IPS-18c (cell line): ENCODE measurements at regions not wholly inside any gene's neighbourhood (a gene's known extent, or its start where the extent isn't known, plus 50 kb on each side); places are given as distances from the start of the nearest gene placed in this dataset.

Experiments
- H3K4me3 ChIP-seq: 2 replicates; pipeline ENCODE4 v1.7.0; 2013; ENCODE audit warnings: low read depth, mild to moderate bottlenecking, low read length, moderate library complexity; ENCODE audit not compliant: insufficient read depth
- H3K9me3 ChIP-seq: one replicate; pipeline ENCODE4 v1.6.1; 2013; ENCODE audit warnings: mild to moderate bottlenecking, low read length, moderate library complexity; ENCODE audit not compliant: control insufficient read depth, insufficient read depth

GRCh38 chr2:22497789-22498188 lies 887.2 kb upstream of the KLHL29 start:
- H3K4me3 ChIP-seq, result no peak overlapping the region
- no peaks in the 10 kb centered on the region for H3K9me3 ChIP-seq

GRCh38 chr2:22499082-22499839 lies 885.7 kb upstream of the KLHL29 start:
- no peak overlapping the region for H3K4me3 ChIP-seq
- no peaks in the 10 kb centered on the region for H3K9me3 ChIP-seq

- no peaks in the 10 kb centered on the region for H3K9me3 ChIP-seq
- no peak overlapping the region for H3K4me3 ChIP-seq
Measured at GRCh38 chr2:22500555-22500935, 884.4 kb upstream of the KLHL29 start.

- H3K9me3 ChIP-seq, result no peaks in the 10 kb centered on the region
- H3K4me3 ChIP-seq, result no peak overlapping the region
Measured at GRCh38 chr2:22501851-22502250, 883.1 kb upstream of the KLHL29 start.

- Histone ChIP-seq H3K4me3 (no peak overlapping the region), H3K9me3 (no peaks in the 10 kb centered on the region)
Measured at GRCh38 chr2:22513563-22513962, 871.4 kb upstream of the KLHL29 start.

GRCh38 chr2:22517141-22517540 lies 867.8 kb upstream of the KLHL29 start:
- Histone ChIP-seq H3K9me3 (no peaks in the 10 kb centered on the region), H3K4me3 (no peak overlapping the region)

GRCh38 chr2:22518641-22519040 lies 866.3 kb upstream of the KLHL29 start:
- Histone ChIP-seq H3K4me3 (no peak overlapping the region), H3K9me3 (no peaks in the 10 kb centered on the region)

- H3K9me3 ChIP-seq, result no peaks in the 10 kb centered on the region
Measured at GRCh38 chr2:22520369-22521288, 864.4 kb upstream of the KLHL29 start.

GRCh38 chr2:22521620-22522019 lies 863.4 kb upstream of the KLHL29 start:
- H3K4me3 ChIP-seq, result no peak overlapping the region
- no peaks in the 10 kb centered on the region for H3K9me3 ChIP-seq

More at GRCh38 chr2:22520369-22521288, 864.4 kb upstream of the KLHL29 start:
- H3K4me3 ChIP-seq, result no peak overlapping the region

- Histone ChIP-seq H3K4me3 (no peak overlapping the region), H3K9me3 (no peaks in the 10 kb centered on the region)
Measured at GRCh38 chr2:22525681-22526080, 859.3 kb upstream of the KLHL29 start.

- Histone ChIP-seq H3K9me3 (no peaks in the 10 kb centered on the region), H3K4me3 (no peak overlapping the region)
Measured at GRCh38 chr2:22530131-22530530, 854.8 kb upstream of the KLHL29 start.

- Histone ChIP-seq H3K4me3 (no peak overlapping the region), H3K9me3 (no peaks in the 10 kb centered on the region)
Measured at GRCh38 chr2:22536133-22536532, 848.8 kb upstream of the KLHL29 start.

- Histone ChIP-seq H3K9me3 (no peaks in the 10 kb centered on the region), H3K4me3 (no peak overlapping the region)
Measured at GRCh38 chr2:22554453-22554852, 830.5 kb upstream of the KLHL29 start.

- Histone ChIP-seq H3K9me3 (no peaks in the 10 kb centered on the region), H3K4me3 (no peak overlapping the region)
Measured at GRCh38 chr2:22557406-22557805, 827.6 kb upstream of the KLHL29 start.

GRCh38 chr2:22560021-22560420 lies 825.0 kb upstream of the KLHL29 start:
- no peaks in the 10 kb centered on the region for H3K9me3 ChIP-seq
- no peak overlapping the region for H3K4me3 ChIP-seq

- H3K4me3 ChIP-seq, result no peak overlapping the region
- peaks cover 15% of the 10 kb centered on the region for H3K9me3 ChIP-seq
Measured at GRCh38 chr2:22579341-22579740, 805.6 kb upstream of the KLHL29 start.

- H3K4me3 ChIP-seq, result no peak overlapping the region; the same call in 1 of the 2 replicates
- H3K9me3 ChIP-seq, result peaks cover 15% of the 10 kb centered on the region
Measured at GRCh38 chr2:22582107-22582506, 802.9 kb upstream of the KLHL29 start.

GRCh38 chr2:22596306-22596705 lies 788.7 kb upstream of the KLHL29 start:
- Histone ChIP-seq H3K9me3 (no peaks in the 10 kb centered on the region), H3K4me3 (no peak overlapping the region)
